ENCODE measurements at regions not wholly inside any gene's neighbourhood (a gene's known extent, or its start where the extent isn't known, plus 50 kb on each side); places are given as distances from the start of the nearest gene placed in this dataset.
"Not testable (repeated sequence)": the region's sequence is repeated elsewhere in the genome, so short reads cannot be mapped to it uniquely, and the experiment has no call there.

GRCh38 chr1:213617133-213617532 is 370.6 kb upstream of the PROX1 start:
- TF ChIP-seq CTCF (IDR thresholded peaks at IDR 0.05; ENCODE audit: insufficient read depth, low read depth, low read length): no peak
- no peak overlapping the region for H3K4me3 ChIP-seq (ENCODE audit: low read depth, low read length)
- DNase-seq (ENCODE audit: low read depth): no peak

GRCh38 chr1:213618094-213618493 is 369.7 kb upstream of the PROX1 start:
- no peak for TF ChIP-seq CTCF (IDR thresholded peaks at IDR 0.05; ENCODE audit: insufficient read depth, low read depth, low read length)
- no peak for DNase-seq (ENCODE audit: low read depth)
- no peak overlapping the region for H3K4me3 ChIP-seq (ENCODE audit: low read depth, low read length)

GRCh38 chr1:213619026-213619425 is 368.7 kb upstream of the PROX1 start:
- no peak overlapping the region for H3K4me3 ChIP-seq (ENCODE audit: low read depth, low read length)
- no peak for TF ChIP-seq CTCF (IDR thresholded peaks at IDR 0.05; ENCODE audit: insufficient read depth, low read depth, low read length)
- DNase-seq (ENCODE audit: low read depth): no peak

GRCh38 chr1:213621077-213621476 is 366.7 kb upstream of the PROX1 start:
- TF ChIP-seq CTCF (IDR thresholded peaks at IDR 0.05; ENCODE audit: insufficient read depth, low read depth, low read length): no peak

GRCh38 chr1:213622365-213623063 is 365.3 kb upstream of the PROX1 start:
- no peak for TF ChIP-seq CTCF (IDR thresholded peaks at IDR 0.05; ENCODE audit: insufficient read depth, low read depth, low read length)
- H3K4me3 ChIP-seq (ENCODE audit: low read depth, low read length): no peak overlapping the region
- no peak for DNase-seq (ENCODE audit: low read depth)

More at GRCh38 chr1:213621077-213621476, 366.7 kb upstream of the PROX1 start:
- H3K4me3 ChIP-seq (ENCODE audit: low read depth, low read length): no peak overlapping the region
- no peak for DNase-seq (ENCODE audit: low read depth)

GRCh38 chr1:213623064-213623581 is 364.6 kb upstream of the PROX1 start:
- H3K4me3 ChIP-seq (ENCODE audit: low read depth, low read length): no peak overlapping the region
- no peak for TF ChIP-seq CTCF (IDR thresholded peaks at IDR 0.05; ENCODE audit: insufficient read depth, low read depth, low read length)
- no peak for DNase-seq (ENCODE audit: low read depth)

- DNase-seq (ENCODE audit: low read depth): no peak
- no peak for TF ChIP-seq CTCF (IDR thresholded peaks at IDR 0.05; ENCODE audit: insufficient read depth, low read depth, low read length)
- no peak overlapping the region for H3K4me3 ChIP-seq (ENCODE audit: low read depth, low read length)
Measured at GRCh38 chr1:213623862-213624261, 363.9 kb upstream of the PROX1 start.

- H3K4me3 ChIP-seq (ENCODE audit: low read depth, low read length): not testable (repeated sequence)
Measured at GRCh38 chr1:213636778-213637177, 351.0 kb upstream of the PROX1 start.

More at GRCh38 chr1:213636778-213637177, 351.0 kb upstream of the PROX1 start:
- not testable (repeated sequence) for DNase-seq (ENCODE audit: low read depth)
